CD4-positive, alpha-beta T cell treated with Interleukin-6 at 100 ng/mL for 8 hours (primary cell): ENCODE measurements at regions not wholly inside any gene's neighbourhood (a gene's known extent, or its start where the extent isn't known, plus 50 kb on each side); places are given as distances from the start of the nearest gene placed in this dataset.

Experiments used
- DNase-seq: peaks from one replicate; pipeline ENCODE4 v3.0.0-alpha.2; 2020; ENCODE audit warnings: mixed read lengths, low spot score

DNA sequence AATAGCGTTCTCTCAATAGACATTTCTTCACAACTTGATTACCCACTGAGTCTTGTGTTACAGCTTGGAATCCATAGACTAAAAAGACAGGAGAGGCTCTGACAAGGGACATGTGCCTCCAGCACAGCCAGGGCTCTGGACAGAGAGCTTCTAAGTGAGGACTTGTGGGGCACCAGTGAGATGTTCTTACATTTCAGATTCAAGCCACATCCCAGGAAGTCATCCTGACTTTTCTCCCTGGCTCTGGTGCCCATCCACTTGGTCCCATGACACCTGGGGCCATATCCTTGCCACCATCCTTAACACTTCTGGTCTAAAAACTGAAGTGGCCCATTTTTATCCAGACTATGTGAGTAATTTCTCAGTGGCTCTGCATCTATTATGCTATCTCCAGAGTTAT is 440.1 kb downstream of the TCERG1L start:
- DNase-seq = no peak

GRCh38 chr10:130873636-130874035 is 437.9 kb downstream of the TCERG1L start:
- DNase-seq = no peak

DNA sequence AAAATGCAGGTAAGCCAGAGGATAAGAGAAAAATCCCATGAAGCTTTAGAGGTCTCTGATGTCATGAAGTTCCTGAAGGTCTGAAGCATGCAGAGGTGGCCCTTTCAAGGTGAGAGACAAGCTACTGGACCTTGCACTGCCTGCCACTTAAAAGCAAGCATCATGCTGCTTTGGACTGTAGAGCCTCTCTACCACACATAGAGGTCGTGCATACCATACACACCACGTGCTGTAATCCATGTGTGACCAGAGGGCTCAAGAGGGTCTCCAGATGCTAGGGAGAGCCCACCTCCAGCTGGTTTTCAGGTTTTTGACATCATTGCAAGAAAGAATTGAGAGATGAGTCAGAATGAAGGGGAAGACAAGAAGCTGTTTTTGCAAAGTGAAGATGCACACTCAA is 436.4 kb downstream of the TCERG1L start:
- DNase-seq = no peak

GRCh38 chr10:130875897-130876472 is 435.5 kb downstream of the TCERG1L start:
- DNase-seq = no peak

- DNase-seq = no peak
Observed at GRCh38 chr10:130877126-130877525, 434.4 kb downstream of the TCERG1L start.

DNA sequence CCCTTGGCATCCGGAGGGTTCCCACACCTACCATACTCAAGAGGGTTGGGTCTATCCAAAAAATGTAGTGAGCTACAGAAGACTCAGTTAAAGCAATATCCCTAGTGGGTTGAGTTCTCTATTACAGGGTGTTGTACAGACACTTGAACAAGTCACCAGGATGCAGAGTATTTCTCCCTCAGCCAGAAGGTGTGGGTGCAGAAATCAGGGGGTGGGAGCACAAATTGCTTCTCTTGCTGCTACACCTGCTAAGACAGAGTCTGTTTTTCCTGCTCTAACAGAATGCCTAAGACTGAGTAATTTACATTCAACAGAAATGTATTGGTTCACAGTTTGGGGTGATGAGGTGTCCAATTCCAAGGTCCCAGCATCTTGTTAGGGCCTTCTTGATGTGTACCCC is 433.4 kb downstream of the TCERG1L start:
- no peak for DNase-seq

DNA sequence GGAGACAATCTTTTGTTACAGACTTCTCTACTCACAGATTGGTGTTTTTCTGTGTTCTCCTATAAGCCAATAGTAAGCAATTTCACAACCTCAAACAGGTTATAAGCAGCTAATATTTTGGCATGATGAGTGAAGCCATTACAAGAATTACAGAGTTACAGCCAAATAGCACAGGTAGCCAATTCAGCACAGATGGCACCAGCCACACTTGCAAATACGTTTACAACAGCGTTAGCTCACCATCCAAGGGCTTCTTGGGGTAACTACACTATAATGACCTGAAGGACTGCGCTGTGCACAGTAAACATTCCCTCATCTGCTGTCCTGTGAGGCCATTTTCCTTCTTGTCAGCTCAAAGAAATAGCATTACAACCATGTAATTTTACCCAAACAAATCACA is 428.6 kb downstream of the TCERG1L start:
- no peak for DNase-seq

GRCh38 chr10:130884456-130884855 is 427.1 kb downstream of the TCERG1L start:
- no peak for DNase-seq

DNA sequence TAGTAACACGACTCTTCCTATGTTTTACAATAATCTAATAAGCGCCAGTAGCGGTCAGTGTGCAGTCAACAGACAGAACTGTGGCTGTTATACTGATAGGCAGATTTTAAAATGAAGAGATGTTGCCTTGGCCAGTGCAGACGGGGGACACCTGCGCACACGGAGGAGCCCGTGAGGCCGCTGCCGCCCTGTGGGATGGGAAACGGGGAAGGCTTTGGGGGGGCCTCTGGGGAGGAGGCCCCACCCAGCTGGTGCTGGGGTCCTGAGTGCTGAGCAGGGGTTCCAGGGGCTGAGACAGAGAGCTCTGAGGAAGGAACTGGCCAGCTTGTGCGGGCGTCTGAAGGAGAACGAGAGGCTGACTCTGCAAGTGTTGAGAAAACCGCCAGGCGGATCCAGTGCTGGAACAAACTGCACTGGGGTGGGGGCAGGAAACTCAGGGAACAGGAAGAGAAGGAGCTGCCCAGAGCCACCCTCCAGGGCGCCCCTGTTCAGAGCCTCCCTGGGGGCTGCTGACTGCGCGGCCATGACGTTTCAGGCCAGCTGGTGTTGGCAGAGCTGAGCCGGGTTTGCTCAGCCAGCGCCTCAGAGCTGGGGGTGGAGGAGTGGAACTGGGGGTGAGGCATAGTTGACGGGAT is 426.4 kb downstream of the TCERG1L start:
- DNase-seq = no peak

DNA sequence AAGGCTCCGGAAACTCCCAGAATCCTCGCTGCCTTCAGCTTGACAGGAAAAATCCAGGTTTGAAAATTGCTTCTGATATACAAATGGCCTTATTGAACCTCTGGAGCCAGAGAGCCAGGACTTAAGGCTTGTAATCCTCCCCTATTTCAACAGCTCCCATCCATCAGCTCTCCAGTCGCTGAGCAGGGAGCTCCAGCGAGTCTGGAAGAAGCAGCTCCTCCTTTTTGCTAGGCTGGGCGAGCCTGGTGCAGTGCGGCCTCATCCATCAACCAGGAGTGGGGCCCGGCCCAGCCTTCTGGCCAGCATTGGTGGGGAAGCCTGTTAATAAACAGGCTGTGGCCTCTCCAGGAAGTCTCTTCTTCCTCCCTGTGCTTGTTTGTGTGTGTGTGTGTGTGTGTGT is 424.4 kb downstream of the TCERG1L start:
- DNase-seq = no peak

DNA sequence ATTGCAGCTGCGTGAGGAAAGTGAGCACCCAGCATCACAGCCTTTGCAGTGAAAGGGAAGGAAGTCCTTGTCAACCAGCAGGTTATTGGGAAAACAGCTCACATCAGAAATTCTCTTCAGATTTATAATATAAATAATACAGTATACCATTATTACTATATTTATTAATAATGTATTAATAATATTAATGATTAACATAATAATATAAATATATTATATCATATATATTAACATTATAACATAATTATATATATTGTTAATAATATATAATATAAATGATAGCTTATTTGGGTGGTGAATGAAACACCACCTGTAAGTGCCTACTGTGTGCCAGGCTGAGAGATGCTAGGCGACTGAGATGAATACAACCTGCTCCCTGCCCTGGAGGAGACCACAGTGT is 423.0 kb downstream of the TCERG1L start:
- no peak for DNase-seq

DNA sequence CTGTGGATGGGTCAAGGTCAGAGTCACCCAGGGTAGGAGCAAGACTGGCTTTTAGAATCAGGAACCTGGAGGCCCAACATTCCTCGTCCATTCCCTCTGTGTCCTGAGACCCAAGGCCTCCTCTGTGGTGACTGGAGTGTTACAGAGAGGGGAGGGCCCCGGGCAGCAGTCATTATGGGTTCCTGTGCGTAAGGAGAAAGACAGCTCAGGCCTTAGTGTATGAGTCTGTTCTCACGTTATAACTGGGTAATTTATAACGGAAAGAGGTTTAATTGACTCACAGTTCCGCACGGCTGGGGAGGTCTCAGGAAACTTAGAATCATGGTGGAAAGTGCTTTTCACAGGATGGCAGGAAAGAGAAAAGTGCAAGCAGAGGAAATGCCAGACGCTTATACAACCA is 422.3 kb downstream of the TCERG1L start:
- no peak for DNase-seq

GRCh38 chr10:130889780-130890179 is 421.7 kb downstream of the TCERG1L start:
- DNase-seq = no peak

GRCh38 chr10:130891066-130891465 is 420.5 kb downstream of the TCERG1L start:
- no peak for DNase-seq

GRCh38 chr10:130894471-130894870 is 417.1 kb downstream of the TCERG1L start:
- no peak for DNase-seq

GRCh38 chr10:130895161-130895560 is 416.4 kb downstream of the TCERG1L start:
- no peak for DNase-seq

GRCh38 chr10:130897815-130898214 is 413.7 kb downstream of the TCERG1L start:
- no peak for DNase-seq

DNA sequence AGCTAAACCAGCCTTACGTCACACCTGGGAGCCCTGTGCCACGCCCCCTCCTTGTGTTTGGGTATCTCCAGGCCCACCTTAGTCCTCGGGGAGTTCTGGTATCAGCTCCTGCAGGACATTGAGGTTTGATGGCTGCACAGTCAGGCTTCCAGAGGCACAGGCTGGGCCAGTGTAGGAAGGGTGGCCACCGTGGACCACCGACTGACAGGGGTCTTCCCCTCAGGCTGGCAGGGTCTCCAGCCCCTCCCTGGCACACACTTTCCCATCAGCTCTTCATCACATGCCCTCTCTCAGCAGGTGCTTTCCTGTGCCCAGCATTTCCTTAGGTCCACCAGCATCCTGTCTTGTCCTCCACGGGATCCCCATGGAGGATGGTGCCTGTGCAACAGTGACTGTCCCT is 413.1 kb downstream of the TCERG1L start:
- DNase-seq = no peak

DNA sequence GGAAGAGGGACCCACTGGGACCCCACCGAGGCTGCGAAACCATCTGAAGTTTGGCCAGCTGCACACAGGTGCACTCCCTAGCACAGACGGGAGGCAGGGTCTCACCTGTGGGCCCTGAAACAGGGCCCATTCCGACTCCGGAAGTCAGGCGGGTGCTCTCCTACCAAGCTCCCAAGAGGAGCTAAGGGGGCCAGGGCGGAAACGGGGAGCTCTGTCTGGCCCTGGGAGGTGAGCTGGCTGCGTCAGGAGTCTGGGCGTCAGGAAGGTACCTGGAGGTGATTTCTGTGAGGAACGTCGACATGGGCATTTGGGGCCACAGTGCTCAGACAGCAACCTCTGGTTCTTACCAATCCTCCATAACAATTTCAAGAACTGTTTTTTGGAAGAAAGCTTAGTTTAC is 411.7 kb downstream of the TCERG1L start:
- no peak for DNase-seq

DNA sequence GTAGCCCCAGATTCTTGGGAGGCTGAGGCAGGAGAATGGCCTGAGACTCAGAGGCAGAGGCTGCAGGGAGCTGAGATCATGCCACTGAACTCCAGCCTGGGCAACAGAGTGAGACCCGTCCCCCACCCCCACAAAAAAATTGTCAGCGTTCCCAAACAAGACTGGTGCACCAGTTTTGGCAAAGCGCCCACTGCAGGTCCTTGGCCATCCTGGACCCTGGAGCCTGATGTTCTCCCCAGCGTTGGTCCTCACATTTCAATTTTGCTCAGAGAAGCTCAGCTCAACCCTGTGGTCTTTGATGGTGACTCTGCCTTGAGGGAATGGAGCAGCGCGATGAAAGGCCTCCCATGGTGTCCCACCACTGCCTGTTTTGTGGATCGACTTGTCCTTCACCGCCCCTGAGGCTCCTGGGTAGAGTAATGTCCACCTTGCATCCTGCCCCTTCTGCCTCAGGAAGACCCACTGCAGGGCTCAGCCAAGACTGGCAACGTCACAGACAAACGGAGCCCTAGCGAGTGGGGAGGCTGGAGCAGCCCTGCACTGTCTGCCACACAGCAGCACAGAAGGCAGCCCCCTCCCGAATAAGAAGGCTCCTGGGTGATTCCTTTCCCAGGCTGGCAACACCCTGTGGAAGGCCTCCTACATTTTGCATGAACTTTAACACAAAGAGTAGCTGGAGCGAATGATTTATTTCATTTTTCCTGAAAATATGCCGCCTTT is 410.9 kb downstream of the TCERG1L start:
- DNase-seq = no peak

DNA sequence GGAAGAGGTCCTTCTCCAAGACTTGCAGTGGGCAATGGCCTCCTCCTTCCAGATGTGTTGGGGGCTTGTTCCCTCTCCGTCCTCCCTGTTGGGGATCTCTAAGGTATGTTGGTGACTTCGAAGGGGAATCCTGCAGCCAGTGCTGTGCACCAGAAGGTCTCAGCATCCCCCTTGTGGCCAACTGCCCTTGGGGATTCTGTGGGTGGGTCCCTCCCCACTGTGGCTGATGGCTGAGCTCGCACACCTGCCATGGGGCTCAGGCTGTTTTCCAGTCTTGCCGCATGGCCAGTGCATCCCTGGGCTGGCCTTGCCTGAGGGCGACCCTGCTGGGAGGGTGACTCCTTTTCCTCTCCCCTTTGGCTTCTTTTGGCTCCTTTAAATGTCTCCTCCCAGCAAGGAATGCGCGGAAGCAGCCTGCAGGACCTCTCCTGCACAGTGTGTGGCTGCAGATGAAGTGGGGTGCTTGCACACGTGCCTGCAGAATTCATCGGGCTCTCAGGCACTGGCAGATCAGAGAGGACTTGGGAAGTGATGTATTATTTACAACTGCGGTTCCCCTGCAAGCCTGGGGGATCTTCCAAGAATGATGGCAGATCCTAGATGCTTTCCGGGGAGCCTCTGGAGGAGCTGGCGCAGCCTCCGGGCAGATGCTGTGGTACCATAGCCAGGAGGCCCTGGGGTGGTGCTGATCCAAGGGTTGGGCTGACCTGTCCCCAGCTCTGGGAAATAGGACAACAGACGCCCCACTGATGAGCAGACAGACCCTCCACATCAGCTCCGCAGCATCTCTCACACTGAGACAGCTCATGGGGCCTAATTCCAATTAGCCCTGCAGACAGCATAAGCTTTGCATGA is 410.0 kb downstream of the TCERG1L start:
- no peak for DNase-seq

- no peak for DNase-seq
Observed at GRCh38 chr10:130902471-130902870, 409.1 kb downstream of the TCERG1L start.

- DNase-seq = no peak
Observed at GRCh38 chr10:130902929-130903328, 408.6 kb downstream of the TCERG1L start.
